Upper lobe of left lung (tissue), 4 donors: ENCODE measurements at regions not wholly inside any gene's neighbourhood (a gene's known extent, or its start where the extent isn't known, plus 50 kb on each side); places are given as distances from the start of the nearest gene placed in this dataset.

Experiments used
- EP300 ChIP-seq, 4 donors: sonication (generic); formaldehyde crosslinking; IDR thresholded peaks; one replicate each; pipeline ENCODE4 v1.5.1; 2017; ENCODE audit warnings: antibody characterized with exemption in 4 of 4, control low read depth in 2 of 4
- POLR2AphosphoS5 ChIP-seq, 2 donors: sonication (generic); formaldehyde crosslinking; IDR thresholded peaks; one replicate each; pipeline ENCODE4 v1.5.1; 2017; ENCODE audit warnings: antibody characterized with exemption in 2 of 2
- TF ChIP-seq, protein P1 (sequence below), 6 experiments: fragments of 450-650 bp in 4 of 6; fragments of 200-600 bp in 2 of 6; sonication (generic) in 2 of 6; IDR thresholded peaks; one replicate each; pipeline ENCODE4 v1.5.1; 2016 to 2019; ENCODE audit warnings: antibody characterized with exemption in 6 of 6

DNA sequence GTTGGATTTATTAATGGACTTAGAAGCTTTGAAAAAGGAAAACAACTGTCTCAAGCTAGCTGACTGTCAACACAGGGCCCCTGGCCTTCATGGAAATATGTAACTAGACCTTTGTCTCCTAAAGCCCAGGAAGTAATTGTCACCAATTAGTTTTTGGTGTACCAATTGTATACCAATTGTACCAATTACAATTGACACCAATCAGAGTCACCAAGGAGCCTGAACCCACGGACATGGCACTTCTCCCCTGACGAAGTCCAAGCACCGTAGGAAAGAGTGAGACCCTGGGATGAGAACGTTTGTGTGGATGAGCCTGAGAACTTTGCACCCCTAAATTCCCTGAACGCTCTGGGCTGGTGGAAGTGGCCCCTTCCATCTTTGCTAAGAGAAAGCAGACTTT, 129.0 kb downstream of the ENGASE start:
- TF ChIP-seq EP300 (IDR thresholded peaks at IDR 0.05) (no peak), POLR2AphosphoS5 (IDR thresholded peaks at IDR 0.05) (no peak)
- TF ChIP-seq, protein P1, sequence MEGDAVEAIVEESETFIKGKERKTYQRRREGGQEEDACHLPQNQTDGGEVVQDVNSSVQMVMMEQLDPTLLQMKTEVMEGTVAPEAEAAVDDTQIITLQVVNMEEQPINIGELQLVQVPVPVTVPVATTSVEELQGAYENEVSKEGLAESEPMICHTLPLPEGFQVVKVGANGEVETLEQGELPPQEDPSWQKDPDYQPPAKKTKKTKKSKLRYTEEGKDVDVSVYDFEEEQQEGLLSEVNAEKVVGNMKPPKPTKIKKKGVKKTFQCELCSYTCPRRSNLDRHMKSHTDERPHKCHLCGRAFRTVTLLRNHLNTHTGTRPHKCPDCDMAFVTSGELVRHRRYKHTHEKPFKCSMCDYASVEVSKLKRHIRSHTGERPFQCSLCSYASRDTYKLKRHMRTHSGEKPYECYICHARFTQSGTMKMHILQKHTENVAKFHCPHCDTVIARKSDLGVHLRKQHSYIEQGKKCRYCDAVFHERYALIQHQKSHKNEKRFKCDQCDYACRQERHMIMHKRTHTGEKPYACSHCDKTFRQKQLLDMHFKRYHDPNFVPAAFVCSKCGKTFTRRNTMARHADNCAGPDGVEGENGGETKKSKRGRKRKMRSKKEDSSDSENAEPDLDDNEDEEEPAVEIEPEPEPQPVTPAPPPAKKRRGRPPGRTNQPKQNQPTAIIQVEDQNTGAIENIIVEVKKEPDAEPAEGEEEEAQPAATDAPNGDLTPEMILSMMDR (IDR thresholded peaks at IDR 0.05) = no peak
